ENCODE measurements at regions not wholly inside any gene's neighbourhood (a gene's known extent, or its start where the extent isn't known, plus 50 kb on each side); places are given as distances from the start of the nearest gene placed in this dataset.

DNA sequence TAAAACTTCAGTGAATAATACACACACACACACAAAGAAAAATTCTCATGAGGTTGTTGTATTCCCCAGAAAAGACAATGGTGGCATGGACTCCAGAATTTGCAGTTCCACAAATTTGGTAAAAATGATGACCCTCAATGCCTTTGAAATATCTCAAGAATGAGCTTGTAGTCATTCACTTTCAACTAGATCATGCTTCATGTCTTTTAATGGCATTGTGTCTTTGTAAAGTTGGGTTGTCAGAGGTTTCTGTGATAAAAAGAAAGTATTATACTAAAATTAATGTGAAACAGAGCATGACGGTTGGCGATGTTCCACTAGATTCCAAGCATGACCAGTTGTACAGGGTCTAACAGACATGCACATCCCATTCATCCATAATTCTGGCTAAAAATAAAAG lies 685.0 kb upstream of the FRG1 start:
- no peak for DNase-seq (ENCODE audit: low read depth in 2 of 2)

DNA sequence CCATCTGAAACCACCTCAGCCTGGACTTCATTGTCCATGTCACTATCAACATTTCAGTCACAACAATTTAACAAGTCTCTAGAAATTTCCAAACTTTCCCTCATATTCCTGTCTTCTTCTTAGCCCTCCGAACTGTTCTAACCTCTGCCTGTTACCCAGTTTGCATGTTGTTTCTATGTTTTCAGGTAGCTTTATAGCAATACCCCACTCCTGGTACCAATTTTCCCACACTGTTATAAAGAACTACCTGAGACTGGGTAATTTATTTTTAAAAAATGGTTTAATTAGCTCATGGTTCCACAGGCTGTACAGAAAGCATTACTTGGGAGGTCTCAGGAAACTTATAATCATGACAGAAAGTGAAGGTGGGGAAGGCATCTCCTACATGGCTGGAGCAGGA lies 679.2 kb upstream of the FRG1 start:
- no peak for DNase-seq (ENCODE audit: low read depth in 2 of 2)

DNA sequence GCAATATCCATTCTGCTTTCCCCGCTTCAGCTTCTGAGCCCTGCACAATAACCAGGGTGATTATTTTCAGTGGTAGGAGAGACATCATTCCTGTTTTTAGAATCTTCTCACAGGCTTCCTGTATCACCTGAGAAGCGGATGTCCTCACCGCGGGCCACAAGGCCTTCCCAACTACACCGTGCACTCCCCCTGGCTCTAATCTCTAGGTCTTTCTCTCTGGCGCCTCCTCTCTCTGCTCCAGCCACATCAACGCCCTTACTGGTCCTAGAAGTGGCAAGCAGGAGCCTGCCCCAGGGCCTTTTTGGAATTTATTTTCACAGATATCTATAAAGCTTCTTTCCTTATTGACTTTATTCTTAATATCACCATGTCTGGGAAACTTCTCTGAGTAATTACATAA lies 675.2 kb upstream of the FRG1 start:
- no peak for DNase-seq (ENCODE audit: low read depth in 2 of 2)

DNA sequence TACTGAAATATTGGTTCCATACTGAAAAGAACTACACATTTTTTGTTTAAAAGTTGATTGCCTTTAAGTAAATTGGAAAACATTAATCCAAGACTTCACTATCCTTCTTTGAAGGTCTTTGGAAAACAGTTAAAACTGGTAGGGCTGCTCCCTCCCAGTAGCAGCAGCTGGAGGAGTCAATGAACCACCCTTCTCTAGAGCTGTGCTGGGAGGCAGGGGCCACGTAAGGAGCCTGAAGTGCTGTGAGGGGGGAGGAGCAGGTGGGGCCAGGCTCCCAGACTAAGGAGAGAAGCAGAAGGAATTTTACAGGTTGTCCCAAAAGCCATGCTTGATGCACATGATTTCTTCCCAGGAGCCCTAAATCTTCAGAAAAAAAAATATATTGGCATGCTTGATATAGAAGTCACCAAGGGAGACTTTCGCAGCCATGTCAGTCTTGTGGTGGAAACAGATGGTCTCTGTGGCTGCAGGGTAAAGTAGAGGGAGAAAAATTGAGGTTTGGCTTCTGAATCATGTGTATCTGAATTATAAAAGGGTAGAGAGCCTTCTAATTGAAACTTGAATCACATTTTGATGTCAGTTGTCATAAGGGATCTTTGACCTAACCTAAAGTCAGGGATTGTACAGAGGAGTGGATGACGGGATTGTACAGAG lies 673.2 kb upstream of the FRG1 start:
- DNase-seq (ENCODE audit: low read depth in 2 of 2): no peak

DNA sequence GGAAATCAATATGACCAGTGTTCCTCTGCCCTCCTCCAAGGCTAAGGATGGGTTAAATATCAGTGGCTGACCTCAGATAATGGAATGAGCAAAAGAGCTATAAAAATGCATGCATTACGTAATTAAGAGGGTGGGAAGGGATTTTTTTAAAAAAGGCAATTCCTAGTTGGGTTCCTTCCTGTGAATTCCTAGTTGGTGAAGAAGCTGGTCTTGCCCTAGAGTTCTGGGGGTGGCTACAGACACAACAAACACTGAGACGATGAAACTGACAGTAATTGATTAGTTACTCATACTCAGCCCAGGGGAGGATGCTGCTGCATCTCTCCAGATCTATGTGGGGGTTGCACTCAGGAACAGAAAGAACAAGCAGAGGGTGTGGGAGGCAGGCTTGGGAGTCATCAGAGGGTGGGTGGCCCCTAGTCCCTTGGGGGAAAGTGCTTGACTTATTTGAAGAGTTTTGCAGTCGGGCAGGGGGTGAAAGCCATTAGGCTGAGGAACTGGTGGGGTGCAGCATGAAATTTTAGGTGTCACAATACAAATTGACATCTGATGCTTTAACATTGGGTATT lies 662.0 kb upstream of the FRG1 start:
- no peak for DNase-seq (ENCODE audit: low read depth in 2 of 2)

DNA sequence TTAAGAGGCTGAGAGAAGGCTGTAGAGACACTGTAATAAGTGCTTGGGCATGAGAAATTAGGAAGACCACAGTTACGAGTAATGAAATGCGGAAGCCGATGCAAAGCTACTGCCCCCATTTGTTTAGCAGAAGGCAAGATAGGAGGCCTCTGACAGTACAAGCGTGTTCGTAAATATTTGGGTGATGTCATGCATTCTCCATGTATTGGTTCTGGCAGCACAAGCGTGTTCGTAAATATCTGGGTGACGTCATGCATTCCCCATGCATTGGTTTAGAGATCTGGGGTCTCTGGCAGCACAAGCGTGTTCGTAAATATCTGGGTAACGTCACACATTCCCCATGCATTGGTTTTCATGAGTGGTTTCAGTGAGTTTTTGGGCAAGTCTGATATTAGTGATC lies 661.5 kb upstream of the FRG1 start:
- no peak for DNase-seq (ENCODE audit: low read depth in 2 of 2)

DNA sequence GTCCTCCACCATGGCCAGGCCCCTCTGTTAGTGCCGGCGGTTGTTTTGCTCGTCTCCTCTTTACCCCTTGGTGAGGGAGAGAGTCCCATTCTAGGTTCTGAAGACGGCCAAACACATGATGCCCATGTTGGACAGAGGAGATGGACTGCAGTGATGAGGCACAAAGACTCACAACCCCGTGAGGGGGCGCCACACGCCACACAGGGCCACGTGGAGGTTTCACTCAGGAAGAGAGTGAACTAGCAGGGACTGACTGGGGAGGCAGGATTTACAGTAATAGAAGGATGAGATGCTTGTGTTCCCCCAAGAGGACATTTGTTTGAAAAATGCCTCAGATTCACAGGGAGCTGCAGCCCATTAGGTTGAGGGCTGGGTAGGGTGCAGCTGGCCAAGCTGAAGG lies 655.3 kb upstream of the FRG1 start:
- DNase-seq (ENCODE audit: low read depth in 2 of 2): no peak

DNA sequence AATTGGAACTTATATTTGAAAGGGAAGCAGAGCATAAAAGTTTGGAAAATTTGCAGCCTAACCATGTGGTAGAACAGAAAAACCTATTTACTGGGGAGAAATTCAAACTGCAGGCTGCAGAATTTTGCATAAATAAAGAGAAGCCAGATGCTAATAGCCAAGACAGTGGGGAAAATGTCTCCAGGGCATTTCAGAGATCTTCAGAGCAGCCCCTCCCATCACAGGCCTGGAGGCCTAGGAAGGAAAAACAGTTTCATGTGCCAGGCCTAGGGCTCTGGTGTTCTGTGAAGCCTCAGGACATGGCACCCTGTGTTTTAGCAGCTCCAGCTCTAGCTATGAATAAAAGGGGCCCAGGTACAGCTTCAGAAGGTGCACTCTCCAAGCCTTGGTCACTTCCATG lies 648.7 kb upstream of the FRG1 start:
- DNase-seq (ENCODE audit: low read depth in 2 of 2): no peak

DNA sequence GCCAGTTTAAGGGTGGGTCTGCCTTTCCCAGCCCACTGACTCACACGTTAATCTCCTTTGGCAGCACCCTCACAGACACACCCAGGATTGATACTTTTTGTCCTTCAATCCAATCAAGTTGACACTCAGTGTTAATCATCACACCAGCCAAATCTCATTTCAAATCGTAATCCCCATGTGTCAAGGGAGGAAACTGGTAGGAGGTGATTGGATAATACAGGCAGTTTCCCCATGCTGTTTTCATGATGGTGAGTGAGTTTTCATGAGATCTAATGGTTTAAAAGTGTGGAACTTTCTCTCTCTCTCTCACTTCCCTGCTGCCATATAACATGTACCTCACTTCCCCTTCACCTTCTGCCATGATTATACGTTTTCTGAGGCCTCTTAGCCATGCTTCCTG lies 647.2 kb upstream of the FRG1 start:
- no peak for DNase-seq (ENCODE audit: low read depth in 2 of 2)

DNA sequence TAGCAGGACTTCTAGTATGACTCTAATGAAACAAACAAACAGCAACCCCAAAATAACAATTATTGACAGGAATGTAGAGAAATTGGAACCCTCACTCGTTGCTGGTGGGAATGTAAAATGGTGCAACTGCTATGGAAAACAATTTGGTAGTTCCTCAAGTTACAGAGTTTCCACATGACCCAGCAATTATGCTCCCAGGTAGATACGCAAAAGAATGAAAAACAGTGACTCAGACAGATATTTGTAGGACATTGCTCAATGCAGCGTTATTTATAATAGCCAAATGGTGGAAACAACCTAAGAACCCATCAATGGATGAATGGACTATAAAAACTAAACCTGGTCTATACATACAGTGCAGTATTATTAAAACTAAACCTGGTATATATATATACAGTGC lies 646.1 kb upstream of the FRG1 start:
- DNase-seq (ENCODE audit: low read depth in 2 of 2): no peak

DNA sequence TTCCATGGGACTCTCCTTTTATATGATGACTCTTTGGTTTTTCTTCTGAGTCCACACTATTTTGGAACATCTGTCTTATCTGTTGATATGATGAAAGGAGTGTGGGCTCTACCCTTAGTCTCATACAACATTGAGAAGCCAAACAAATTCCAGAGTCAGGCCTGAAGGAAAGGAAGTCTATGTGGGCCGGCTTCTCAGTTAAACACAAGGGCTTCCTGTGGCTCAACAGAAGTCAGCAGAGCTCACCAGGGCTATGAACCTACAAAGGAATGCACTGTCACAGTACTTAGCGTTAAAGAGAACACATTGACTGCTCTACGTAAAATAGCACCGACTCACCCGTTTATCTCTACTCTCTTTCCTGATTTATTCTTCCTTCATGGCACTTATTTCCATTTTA lies 641.0 kb upstream of the FRG1 start:
- DNase-seq (ENCODE audit: low read depth in 2 of 2): no peak

DNA sequence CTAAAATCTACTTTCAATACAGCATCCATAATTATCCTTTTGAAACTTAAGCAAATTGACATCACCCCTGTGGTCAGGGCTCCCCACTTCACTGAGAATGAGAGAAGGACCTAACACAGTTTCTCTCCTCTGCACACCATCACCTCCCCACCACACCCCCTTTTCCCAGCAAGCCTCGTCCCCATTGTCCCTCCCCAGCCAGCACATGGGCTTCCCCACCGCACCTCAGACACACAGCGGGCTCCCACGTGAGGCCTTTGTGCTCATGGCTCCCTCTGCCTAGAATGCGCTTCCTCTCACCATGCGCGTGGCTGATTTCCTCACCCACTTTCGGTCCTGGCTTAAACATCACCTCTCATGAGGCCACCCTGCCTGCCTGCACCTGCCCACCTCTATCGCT lies 639.0 kb upstream of the FRG1 start:
- no peak for DNase-seq (ENCODE audit: low read depth in 2 of 2)

DNA sequence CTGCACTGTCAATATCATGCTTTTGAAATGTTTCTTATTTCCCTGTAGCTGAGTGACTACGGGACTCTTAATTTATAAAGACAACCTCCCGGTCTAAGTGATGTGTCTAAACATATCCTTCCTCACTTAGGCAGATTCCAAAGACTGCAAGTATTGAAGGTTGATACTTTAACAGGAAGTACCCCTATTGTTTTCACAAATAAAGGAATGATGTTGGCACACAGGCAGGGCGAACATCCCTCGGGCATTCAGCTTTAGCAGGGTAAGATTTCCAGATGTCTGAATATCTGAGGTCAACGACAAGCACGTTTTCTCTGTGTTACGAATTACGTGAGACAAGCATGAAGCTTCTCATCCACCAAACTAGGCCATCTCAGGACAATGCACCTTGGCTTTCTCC lies 638.0 kb upstream of the FRG1 start:
- DNase-seq (ENCODE audit: low read depth in 2 of 2): no peak

DNA sequence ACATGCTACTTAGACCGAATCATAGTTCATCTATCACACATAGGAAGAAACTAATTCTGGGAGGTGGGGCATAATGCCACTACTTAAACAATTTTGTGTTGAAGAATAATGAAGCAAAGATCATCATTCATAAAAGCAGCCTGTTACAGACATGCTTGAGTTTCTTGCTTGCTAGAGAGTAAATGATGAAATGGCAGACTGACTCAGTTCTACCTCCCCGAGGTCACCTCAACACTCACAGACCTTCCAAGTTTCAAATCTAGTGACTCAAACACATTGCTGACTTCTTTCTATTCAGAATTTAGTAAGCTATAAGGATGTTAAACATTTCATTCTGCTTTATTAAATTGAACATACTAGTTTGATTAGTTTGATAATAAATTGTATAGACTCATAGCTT lies 636.5 kb upstream of the FRG1 start:
- no peak for DNase-seq (ENCODE audit: low read depth in 2 of 2)

DNA sequence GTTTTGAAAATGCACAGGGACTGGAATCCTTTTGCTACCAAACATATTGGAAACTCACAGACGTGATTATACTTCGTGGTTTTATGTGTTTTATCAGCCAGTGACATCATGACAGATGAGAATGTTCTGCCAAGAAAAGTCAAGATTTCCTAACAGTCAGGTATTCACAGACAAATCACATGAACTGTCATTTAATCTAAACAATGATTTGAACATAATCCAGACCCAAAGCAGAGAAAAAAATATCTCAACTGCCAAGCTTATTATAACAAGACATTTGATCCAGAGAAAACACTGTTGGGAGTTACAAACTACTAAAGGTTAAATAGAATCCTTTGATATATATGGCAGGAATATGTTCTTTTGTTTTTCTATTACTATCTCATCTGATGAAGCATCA lies 635.9 kb upstream of the FRG1 start:
- DNase-seq (ENCODE audit: low read depth in 2 of 2): no peak

DNA sequence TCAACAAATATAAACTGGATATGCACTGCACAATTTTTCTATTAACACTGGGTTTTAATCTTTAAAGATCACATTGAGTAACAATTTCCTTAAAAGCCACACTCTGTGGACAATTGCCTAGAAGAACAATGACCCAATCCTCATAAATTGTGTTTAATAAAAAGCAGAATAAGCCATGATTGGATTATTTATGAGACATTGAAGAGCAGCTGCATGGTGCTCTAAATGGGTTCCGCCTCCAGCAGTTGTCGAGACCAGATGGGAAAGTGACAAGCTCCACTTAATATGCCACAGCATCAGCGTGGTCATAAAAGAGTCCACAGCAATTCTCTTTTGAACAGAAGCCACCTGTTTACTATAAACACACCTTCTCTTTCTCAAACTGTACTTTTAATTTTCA lies 635.2 kb upstream of the FRG1 start:
- DNase-seq (ENCODE audit: low read depth in 2 of 2): no peak

DNA sequence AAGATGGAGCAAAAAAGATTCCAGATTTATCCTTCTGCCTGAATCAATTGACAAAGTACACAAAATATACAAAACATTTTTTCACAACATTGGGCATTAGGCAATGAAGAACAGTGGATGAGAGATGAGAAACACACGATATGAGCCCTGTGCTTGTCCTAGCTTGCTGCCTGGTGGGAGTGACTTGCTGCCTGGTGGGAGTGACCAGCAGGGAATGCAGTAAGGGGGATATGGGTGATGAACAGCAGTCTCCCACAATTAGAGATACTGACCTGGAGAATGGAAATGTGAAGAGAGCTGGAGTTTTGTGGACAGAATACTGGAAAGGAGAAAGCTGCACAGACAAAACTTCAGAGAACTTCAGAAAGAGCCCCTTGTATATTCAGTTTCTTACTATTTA lies 629.4 kb upstream of the FRG1 start:
- no peak for DNase-seq (ENCODE audit: low read depth in 2 of 2)

DNA sequence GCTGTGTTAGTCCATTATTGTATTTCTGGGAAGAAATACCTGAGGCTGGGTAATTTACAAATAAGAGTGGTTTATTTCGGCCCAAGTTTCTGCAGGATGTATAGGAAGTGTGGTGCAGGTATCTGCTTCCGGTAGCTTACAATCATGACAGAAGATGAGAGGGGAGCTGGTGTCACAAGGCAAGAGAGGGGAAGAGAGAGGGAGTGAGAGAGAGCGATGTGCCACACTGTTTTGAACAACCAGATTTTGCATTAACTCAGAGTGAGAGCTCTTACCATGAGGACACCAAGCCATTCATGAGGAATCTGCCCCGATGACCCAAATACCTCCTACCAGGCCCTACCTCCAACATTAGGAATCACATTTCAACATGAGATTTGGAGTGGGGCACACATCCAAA lies 627.6 kb upstream of the FRG1 start:
- no peak for DNase-seq (ENCODE audit: low read depth in 2 of 2)

DNA sequence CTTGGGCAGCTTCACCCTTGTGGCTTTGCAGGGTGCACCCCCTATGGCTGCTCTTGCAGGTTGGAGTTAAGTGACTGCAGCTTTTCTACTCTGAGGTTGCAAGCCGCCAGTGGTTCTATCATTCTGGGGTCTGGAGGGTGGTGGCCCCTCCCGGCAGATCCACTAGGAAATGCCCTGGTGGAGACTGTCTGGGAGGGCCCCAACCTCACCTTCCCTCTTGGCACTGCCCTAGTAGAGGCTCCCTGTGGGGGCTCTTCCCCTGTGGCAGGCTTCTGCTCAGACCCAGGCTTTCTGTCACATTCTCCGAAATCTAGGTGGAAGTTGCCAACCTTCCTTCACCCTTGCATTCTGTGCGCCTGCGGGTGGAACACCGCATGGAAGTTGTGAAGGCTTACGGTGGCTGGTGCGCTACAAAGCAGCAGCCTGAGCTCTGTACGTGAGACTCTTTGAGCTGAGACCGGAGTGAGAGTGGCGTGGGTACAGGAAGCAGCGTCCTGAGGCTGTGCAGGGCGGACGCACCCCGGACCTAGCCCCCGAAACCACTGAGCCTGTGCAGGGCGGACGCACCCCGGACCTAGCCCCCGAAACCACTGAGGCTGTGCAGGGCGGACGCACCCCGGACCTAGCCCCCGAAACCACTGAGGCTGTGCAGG lies 626.7 kb upstream of the FRG1 start:
- no peak for DNase-seq (ENCODE audit: low read depth in 2 of 2)

DNA sequence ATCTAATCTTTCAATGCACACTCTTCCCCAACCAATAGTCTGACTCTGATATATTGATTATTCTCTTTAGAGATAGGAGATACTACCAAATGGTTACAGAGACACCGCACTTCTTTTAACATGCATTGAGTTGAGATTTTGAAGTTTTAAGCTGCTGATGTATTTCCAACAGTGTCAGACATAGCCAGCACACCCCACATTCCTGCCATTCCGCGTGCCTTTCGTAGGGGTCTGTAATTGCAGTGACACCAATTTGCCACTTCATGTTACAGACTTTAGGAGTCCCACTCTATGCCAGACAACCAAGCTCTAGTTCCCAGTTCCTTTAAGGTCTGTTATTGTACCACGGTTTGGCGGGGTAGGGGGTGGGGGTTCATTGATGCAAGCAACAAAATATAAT lies 618.2 kb upstream of the FRG1 start:
- no peak for DNase-seq (ENCODE audit: low read depth in 2 of 2)

DNA sequence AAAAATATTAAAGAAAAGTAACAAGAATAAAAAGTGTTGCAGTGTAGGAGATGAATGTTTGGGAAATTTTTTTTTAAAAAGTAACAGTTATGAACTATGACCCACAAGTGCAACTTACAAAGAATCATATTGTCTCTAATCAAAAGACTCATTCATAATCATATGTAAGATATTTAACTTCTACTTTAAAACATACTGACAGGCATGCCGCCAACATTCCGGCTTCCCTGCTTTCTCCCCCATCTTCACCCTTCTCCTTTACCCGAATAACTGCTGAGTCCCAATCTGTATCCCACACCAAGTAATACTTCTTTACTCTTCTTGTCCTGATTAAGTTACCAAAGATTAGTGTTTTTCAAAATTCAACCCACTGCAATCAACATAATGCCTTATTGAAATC lies 598.8 kb upstream of the FRG1 start:
- no peak for DNase-seq (ENCODE audit: low read depth in 2 of 2)

DNA sequence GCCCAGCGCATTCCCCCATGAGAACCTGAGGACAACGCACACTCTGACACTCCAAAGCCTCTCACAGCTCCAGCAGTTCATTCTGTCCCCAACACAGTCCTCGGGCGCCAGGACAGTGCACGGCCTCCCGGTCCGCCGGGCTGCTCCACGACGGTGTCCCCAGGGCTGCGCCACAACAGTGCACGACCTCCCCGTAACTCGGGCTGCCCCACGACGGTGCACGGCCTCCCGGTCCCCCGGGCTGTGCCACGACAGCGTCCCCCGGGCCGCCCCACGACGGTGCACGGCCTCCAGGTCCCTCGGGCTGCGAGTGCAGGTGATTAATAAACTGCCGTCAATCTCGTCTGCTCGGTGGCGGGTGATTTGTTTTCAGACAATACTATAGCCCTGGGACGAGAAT lies 585.1 kb upstream of the FRG1 start:
- DNase-seq (ENCODE audit: low read depth in 2 of 2): no peak

DNA sequence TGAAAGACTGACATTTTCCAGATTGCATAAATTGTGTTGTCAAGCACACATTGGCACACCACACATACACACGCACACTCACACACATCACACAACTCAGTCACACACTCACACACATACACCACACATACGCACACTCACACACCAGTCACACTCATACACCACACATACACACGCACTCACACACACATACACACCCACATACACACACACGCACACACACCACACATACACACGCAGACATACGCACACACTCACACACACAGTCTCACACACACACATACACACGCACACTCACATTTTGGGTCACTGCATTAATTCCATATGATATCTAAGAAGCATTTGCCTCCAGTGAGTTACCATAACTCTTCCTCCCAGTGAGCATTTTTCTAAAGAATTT lies 578.3 kb upstream of the FRG1 start:
- DNase-seq (ENCODE audit: low read depth in 2 of 2): no peak

DNA sequence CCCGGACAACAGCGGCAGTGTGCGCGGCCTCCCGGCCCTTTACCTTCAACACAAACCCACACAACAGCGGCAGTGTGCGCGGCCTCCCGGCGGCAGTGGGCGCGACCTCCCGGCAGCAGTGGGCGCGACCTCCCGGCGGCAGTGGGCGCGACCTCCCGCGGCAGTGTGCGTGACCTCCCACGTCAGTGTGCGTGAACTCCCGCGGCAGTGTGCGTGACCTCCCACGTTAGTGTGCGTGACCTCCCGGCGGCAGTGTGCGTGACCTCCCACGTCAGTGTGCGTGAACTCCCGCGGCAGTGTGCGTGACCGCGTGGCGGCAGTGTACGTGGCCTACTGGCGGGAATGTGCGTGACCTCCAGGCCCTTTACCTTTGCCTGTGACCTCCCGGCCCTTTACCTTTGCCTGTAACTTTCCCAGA lies 576.6 kb upstream of the FRG1 start:
- DNase-seq (ENCODE audit: low read depth in 2 of 2): no peak

All from stimulated activated CD8-positive, alpha-beta memory T cell treated with anti-CD3 and anti-CD28 coated beads, Interleukin-7, amount 100 ng/mL, for 4 hours (primary cell).